T1000 (cell line): ENCODE measurements at regions not wholly inside any gene's neighbourhood (a gene's known extent, or its start where the extent isn't known, plus 50 kb on each side); places are given as distances from the start of the nearest gene placed in this dataset.
"Not testable (repeated sequence)": the region's sequence is repeated elsewhere in the genome, so short reads cannot be mapped to it uniquely, and the experiment has no call there.

Source experiments
- DNase-seq: peaks from one replicate; lab custom pipeline; 2025; ENCODE audit warnings: mixed read lengths; lab: John Stamatoyannopoulos, UW

DNA sequence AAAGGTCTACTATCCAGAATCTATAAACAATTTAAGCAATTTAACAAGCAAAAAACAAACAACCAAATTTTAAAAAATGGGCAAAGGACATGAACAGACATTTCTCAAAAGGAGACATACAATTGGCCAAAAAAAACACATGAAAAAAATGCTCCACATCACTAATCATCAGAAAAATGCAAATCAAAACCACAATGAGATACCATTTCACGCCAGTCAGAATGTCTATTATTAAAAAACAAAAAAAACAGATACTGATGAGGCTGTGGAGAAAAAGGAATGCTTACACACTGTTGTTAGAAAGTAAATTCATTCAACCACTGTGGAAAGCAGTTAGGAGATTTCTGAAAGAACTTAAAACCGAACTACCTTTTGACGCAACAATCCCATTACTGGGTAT, 66.4 kb upstream of the SESTD1 start:
- DNase-seq, result no peak

DNA sequence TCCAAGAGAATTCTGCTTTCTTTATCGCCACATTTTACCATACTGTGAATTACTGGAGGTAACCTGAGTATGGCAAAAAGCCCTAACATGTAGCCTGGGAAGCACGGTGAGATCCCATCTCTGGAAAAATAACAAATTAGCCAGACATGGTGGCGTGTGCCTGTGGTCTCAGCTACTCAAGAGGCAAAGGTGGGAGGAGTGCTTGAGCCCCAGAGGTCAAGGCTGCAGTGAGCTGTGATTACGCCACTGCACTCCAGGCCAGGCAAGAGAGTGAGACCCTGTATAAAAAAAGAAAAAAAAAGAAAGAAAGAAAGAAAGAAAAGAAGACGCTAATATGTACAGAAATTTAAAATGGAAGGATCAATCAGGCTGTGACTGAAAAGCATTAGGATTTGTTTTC, 57.7 kb upstream of the SESTD1 start:
- DNase-seq, result no peak

DNA sequence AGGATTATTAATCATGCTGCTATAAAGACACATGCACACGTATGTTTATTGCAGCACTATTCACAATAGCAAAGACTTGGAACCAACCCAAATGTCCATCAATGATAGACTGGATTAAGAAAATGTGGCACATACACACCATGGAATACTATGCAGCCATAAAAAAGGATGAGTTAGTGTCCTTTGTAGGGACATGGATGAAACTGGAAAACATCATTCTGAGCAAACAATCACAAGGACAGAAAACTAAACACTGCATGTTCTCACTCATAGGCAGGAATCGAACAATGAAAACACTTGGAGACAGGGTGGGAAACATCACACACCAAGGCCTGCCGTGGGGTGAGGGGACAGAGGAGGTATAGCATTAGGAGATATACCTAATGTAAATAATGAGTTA, 56.4 kb upstream of the SESTD1 start:
- not testable (repeated sequence) for DNase-seq

DNA sequence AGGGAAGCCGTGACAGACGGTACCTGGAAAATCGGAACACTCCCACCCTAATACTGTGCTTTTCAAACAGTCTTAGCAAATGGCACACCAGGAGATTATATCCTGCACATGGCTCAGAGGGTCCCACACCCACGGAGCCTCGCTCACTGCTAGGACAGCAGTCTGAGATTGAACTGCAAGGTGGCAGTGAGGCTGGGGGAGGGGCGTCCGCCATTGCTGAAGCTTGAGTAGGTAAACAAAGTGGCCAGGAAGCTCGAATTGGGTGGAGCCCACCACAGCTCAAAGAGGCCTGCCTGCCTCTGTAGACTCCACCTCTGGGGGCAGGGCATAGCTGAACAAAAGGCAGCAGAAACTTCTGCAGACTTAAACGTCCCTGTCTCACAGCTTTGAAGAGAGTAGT, 50.1 kb upstream of the SESTD1 start:
- DNase-seq, result not testable (repeated sequence)
